K562 (cell line): ENCODE measurements at regions not wholly inside any gene's neighbourhood (a gene's known extent, or its start where the extent isn't known, plus 50 kb on each side); places are given as distances from the start of the nearest gene placed in this dataset.

Experiments used
- BCL6 ChIP-seq: fragments of 250-450 bp; sonication (Bioruptor Pico); IDR thresholded peaks from 2 replicates; pipeline ENCODE4 v1.4.0; 2020
- MAFG ChIP-seq: fragments of 450-650 bp; conservative IDR thresholded peaks from 2 replicates; pipeline ENCODE4 v1.6.1; 2016; ENCODE audit warnings: missing genetic modification characterization, missing compliant biosample characterization
- SRSF9 ChIP-seq: fragments of 200-400 bp; formaldehyde crosslinking; IDR thresholded peaks from 2 replicates; pipeline ENCODE4 v1.6.1; 2017; ENCODE audit warnings: low read depth, low read length, borderline replicate concordance
- ZNF121 ChIP-seq: sonication (generic); formaldehyde crosslinking; conservative IDR thresholded peaks from 2 replicates; pipeline ENCODE4 v1.8.0; 2022; ENCODE audit warnings: missing genetic modification reagents
- TF ChIP-seq, protein P1 (sequence below): sonication (generic); formaldehyde crosslinking; IDR thresholded peaks from 2 replicates; pipeline ENCODE4 v1.8.0; 2022; ENCODE audit warnings: mild to moderate bottlenecking, missing genetic modification reagents
- TF ChIP-seq, protein P2 (sequence below): sonication (generic); formaldehyde crosslinking; IDR thresholded peaks from 2 replicates; pipeline ENCODE4 v1.8.0; 2023; ENCODE audit warnings: missing genetic modification reagents, mild to moderate bottlenecking, borderline replicate concordance

DNA sequence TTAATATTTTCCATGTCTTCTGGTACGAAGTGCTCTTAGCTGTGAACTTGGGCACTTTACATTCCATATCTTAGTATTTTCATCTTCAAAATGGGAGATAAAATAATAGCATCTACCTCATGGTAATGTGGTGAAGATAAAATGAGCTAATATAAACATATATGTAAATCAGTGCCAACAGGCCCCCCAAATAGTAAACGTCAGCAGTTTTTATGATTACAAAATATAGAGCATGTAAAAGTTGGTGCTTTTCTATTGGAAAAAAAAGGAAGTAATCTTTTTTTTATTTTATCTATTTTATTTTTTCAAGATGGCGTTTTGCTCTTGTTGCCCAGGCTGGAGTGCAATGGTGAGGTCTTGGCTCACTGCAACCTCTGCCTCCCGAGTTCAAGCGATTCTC lies 291.1 kb upstream of the PRDM9 start (continued):
- TF ChIP-seq, protein P1, sequence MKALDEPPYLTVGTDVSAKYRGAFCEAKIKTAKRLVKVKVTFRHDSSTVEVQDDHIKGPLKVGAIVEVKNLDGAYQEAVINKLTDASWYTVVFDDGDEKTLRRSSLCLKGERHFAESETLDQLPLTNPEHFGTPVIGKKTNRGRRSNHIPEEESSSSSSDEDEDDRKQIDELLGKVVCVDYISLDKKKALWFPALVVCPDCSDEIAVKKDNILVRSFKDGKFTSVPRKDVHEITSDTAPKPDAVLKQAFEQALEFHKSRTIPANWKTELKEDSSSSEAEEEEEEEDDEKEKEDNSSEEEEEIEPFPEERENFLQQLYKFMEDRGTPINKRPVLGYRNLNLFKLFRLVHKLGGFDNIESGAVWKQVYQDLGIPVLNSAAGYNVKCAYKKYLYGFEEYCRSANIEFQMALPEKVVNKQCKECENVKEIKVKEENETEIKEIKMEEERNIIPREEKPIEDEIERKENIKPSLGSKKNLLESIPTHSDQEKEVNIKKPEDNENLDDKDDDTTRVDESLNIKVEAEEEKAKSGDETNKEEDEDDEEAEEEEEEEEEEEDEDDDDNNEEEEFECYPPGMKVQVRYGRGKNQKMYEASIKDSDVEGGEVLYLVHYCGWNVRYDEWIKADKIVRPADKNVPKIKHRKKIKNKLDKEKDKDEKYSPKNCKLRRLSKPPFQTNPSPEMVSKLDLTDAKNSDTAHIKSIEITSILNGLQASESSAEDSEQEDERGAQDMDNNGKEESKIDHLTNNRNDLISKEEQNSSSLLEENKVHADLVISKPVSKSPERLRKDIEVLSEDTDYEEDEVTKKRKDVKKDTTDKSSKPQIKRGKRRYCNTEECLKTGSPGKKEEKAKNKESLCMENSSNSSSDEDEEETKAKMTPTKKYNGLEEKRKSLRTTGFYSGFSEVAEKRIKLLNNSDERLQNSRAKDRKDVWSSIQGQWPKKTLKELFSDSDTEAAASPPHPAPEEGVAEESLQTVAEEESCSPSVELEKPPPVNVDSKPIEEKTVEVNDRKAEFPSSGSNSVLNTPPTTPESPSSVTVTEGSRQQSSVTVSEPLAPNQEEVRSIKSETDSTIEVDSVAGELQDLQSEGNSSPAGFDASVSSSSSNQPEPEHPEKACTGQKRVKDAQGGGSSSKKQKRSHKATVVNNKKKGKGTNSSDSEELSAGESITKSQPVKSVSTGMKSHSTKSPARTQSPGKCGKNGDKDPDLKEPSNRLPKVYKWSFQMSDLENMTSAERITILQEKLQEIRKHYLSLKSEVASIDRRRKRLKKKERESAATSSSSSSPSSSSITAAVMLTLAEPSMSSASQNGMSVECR (CRISPR knock-in tag), result no peak
- TF ChIP-seq, protein P2, sequence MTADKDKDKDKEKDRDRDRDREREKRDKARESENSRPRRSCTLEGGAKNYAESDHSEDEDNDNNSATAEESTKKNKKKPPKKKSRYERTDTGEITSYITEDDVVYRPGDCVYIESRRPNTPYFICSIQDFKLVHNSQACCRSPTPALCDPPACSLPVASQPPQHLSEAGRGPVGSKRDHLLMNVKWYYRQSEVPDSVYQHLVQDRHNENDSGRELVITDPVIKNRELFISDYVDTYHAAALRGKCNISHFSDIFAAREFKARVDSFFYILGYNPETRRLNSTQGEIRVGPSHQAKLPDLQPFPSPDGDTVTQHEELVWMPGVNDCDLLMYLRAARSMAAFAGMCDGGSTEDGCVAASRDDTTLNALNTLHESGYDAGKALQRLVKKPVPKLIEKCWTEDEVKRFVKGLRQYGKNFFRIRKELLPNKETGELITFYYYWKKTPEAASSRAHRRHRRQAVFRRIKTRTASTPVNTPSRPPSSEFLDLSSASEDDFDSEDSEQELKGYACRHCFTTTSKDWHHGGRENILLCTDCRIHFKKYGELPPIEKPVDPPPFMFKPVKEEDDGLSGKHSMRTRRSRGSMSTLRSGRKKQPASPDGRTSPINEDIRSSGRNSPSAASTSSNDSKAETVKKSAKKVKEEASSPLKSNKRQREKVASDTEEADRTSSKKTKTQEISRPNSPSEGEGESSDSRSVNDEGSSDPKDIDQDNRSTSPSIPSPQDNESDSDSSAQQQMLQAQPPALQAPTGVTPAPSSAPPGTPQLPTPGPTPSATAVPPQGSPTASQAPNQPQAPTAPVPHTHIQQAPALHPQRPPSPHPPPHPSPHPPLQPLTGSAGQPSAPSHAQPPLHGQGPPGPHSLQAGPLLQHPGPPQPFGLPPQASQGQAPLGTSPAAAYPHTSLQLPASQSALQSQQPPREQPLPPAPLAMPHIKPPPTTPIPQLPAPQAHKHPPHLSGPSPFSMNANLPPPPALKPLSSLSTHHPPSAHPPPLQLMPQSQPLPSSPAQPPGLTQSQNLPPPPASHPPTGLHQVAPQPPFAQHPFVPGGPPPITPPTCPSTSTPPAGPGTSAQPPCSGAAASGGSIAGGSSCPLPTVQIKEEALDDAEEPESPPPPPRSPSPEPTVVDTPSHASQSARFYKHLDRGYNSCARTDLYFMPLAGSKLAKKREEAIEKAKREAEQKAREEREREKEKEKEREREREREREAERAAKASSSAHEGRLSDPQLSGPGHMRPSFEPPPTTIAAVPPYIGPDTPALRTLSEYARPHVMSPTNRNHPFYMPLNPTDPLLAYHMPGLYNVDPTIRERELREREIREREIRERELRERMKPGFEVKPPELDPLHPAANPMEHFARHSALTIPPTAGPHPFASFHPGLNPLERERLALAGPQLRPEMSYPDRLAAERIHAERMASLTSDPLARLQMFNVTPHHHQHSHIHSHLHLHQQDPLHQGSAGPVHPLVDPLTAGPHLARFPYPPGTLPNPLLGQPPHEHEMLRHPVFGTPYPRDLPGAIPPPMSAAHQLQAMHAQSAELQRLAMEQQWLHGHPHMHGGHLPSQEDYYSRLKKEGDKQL (CRISPR knock-in tag), result no peak
- TF ChIP-seq SRSF9 (no peak), MAFG (tag) (0 out of 2 replicates have a peak, but pooled peaks have one; percentile 14), ZNF121 (CRISPR knock-in tag) (no peak), BCL6 (CRISPR knock-in tag) (no peak)
